CD4-positive, alpha-beta T cell (primary cell): ENCODE measurements at regions not wholly inside any gene's neighbourhood (a gene's known extent, or its start where the extent isn't known, plus 50 kb on each side); places are given as distances from the start of the nearest gene placed in this dataset.

ENCODE experiments used
- ATAC-seq: fragments of 200-7000 bp; cut with Tn5 transposase; one replicate; pipeline ENCODE4 v1.10.0; 2022; ENCODE audit warnings: mild to moderate bottlenecking; ENCODE audit not compliant: poor library complexity
- CTCF ChIA-PET: fragments of 350-600 bp; sonication (Branson Sonifier 250); formaldehyde crosslinking; loops from one replicate; lab custom pipeline; 2021; ENCODE audit warnings: antibody characterized with exemption, inconsistent platforms; lab: Charles Lee
- POLR2A ChIA-PET: fragments of 350-600 bp; sonication (Branson Sonifier 250); formaldehyde crosslinking; loops from one replicate; lab custom pipeline; 2021; ENCODE audit warnings: antibody characterized with exemption, inconsistent platforms; lab: Charles Lee
- DNase-seq, 14 experiments: peaks; one replicate each; pipeline ENCODE4 v3.0.0-alpha.2; 2013 to 2020; ENCODE audit warnings: mixed read lengths in 2 of 14
- H3K27ac ChIP-seq, 2 donors: one replicate each; pipeline versions ENCODE4 v1.5.1 to v1.7.0; 2013; ENCODE audit warnings: low read length in 2 of 2, low read depth in 1 of 2, mild to moderate bottlenecking in 1 of 2
- H3K27me3 ChIP-seq, 2 experiments: 1 replicate in 1 of 2; 2 replicates in 1 of 2; pipeline versions ENCODE4 v1.6.1 to v1.7.0; 2013; ENCODE audit warnings: low read length in 2 of 2, control low read depth in 1 of 2, mild to moderate bottlenecking in 1 of 2, moderate library complexity in 1 of 2; ENCODE audit not compliant: insufficient read depth in 2 of 2, control insufficient read depth in 1 of 2
- H3K36me3 ChIP-seq: one replicate; pipeline ENCODE4 v1.6.1; 2013; ENCODE audit warnings: low read length, control low read depth; ENCODE audit not compliant: insufficient read depth
- H3K4me1 ChIP-seq: one replicate; pipeline ENCODE4 v1.6.1; 2013; ENCODE audit warnings: low read length, control low read depth; ENCODE audit not compliant: insufficient read depth
- H3K4me3 ChIP-seq: one replicate; pipeline ENCODE4 v1.5.1; 2013; ENCODE audit warnings: mild to moderate bottlenecking, low read length, moderate library complexity
- H3K9me3 ChIP-seq, 2 experiments: 1 replicate in 1 of 2; 2 replicates in 1 of 2; pipeline versions ENCODE4 v1.6.1 to v1.7.0; 2013; ENCODE audit warnings: low read length in 2 of 2, mild to moderate bottlenecking in 2 of 2, control low read depth in 1 of 2, moderate library complexity in 1 of 2; ENCODE audit not compliant: control insufficient read depth in 1 of 2, insufficient read depth in 1 of 2
- H3K27ac Mint-ChIP-seq: one replicate; pipeline ENCODE4 v1.8.0; 2020; ENCODE audit warnings: mixed read lengths
- H3K27me3 Mint-ChIP-seq: one replicate; pipeline ENCODE4 v1.8.0; 2021; ENCODE audit warnings: mixed read lengths
- H3K36me3 Mint-ChIP-seq: one replicate; pipeline ENCODE4 v1.8.0; 2021; ENCODE audit warnings: low read depth, mixed read lengths
- H3K4me1 Mint-ChIP-seq: one replicate; pipeline ENCODE4 v1.8.0; 2021; ENCODE audit warnings: low read depth, mixed read lengths
- H3K4me3 Mint-ChIP-seq: one replicate; pipeline ENCODE4 v1.8.0; 2020; ENCODE audit warnings: mild to moderate bottlenecking, mixed read lengths
- H3K9me3 Mint-ChIP-seq: one replicate; pipeline ENCODE4 v1.8.0; 2020; ENCODE audit warnings: mixed read lengths
- CTCF ChIP-seq: fragments of 200-600 bp; IDR thresholded peaks from one replicate; pipeline ENCODE4 v1.8.0; 2022; ENCODE audit warnings: antibody characterized with exemption, mild to moderate bottlenecking
- intact Hi-C, 2 experiments: fragments of 100-400 bp; cut with DNase I in 1 of 2; cut with micrococcal nuclease in 1 of 2; formaldehyde crosslinking; loops; one replicate each; pipeline versions ENCODE4 v1.15.1 to v1.9.0; 2023 to 2025; cut with DNase I, micrococcal nuclease

- Histone ChIP-seq H3K4me1 (no peaks in the 10 kb centered on the region), H3K9me3 (no peaks in the 10 kb centered on the region), H3K4me3 (no peak overlapping the region), H3K27ac (no peak overlapping the region), H3K36me3 (no peaks in the 10 kb centered on the region), H3K27me3 (no peaks in the 10 kb centered on the region)
- Mint-ChIP-seq H3K36me3 (no peaks in the 10 kb centered on the region), H3K27ac (no peak overlapping the region), H3K9me3 (peaks cover 5% of the 10 kb centered on the region), H3K27me3 (peaks cover 25% of the 10 kb centered on the region), H3K4me1 (no peaks in the 10 kb centered on the region), H3K4me3 (no peak overlapping the region)
- ATAC-seq, result no peak
- TF ChIP-seq CTCF, result no peak
- intact Hi-C loops, result no loop called here
- DNase-seq, result no peak
- POLR2A ChIA-PET, result no interaction called here
- CTCF ChIA-PET, result no interaction called here
Measured at GRCh38 chr11:130653838-130654636, 205.6 kb downstream of the ADAMTS15 start.

GRCh38 chr11:130655300-130655699 lies 206.9 kb downstream of the ADAMTS15 start:
- intact Hi-C loops, result no loop called here
- POLR2A ChIA-PET, result no interaction called here
- no peak for ATAC-seq
- Mint-ChIP-seq H3K4me1 (no peaks in the 10 kb centered on the region), H3K36me3 (no peaks in the 10 kb centered on the region), H3K27me3 (peaks cover 25% of the 10 kb centered on the region), H3K4me3 (no peak overlapping the region), H3K27ac (no peak overlapping the region), H3K9me3 (peaks cover 5% of the 10 kb centered on the region)
- H3K36me3 ChIP-seq, result no peaks in the 10 kb centered on the region
- CTCF ChIA-PET, result no interaction called here
- TF ChIP-seq CTCF, result no peak
- H3K4me1 ChIP-seq, result no peaks in the 10 kb centered on the region
- H3K27me3 ChIP-seq, result no peaks in the 10 kb centered on the region
- no peak overlapping the region for H3K27ac ChIP-seq
- no peaks in the 10 kb centered on the region for H3K9me3 ChIP-seq
- DNase-seq, result no peak
- no peak overlapping the region for H3K4me3 ChIP-seq

- Mint-ChIP-seq H3K27ac (no peak overlapping the region), H3K36me3 (no peaks in the 10 kb centered on the region)
- CTCF ChIA-PET, result no interaction called here
Measured at GRCh38 chr11:130666781-130667251, 218.4 kb downstream of the ADAMTS15 start.

More at GRCh38 chr11:130666781-130667251, 218.4 kb downstream of the ADAMTS15 start:
- Histone ChIP-seq H3K27ac (no peak overlapping the region), H3K36me3 (no peaks in the 10 kb centered on the region), H3K4me3 (no peak overlapping the region), H3K27me3 (no peaks in the 10 kb centered on the region), H3K4me1 (no peaks in the 10 kb centered on the region), H3K9me3 (no peaks in the 10 kb centered on the region)
- POLR2A ChIA-PET, result no interaction called here
- Mint-ChIP-seq H3K4me1 (no peaks in the 10 kb centered on the region), H3K27me3 (peaks cover 5% of the 10 kb centered on the region), H3K4me3 (no peak overlapping the region), H3K9me3 (no peaks in the 10 kb centered on the region)
- intact Hi-C loops, result no loop called here
- no peak for TF ChIP-seq CTCF
- ATAC-seq (no peak), DNase-seq (no peak)
